A549 (cell line): ENCODE measurements at regions not wholly inside any gene's neighbourhood (a gene's known extent, or its start where the extent isn't known, plus 50 kb on each side); places are given as distances from the start of the nearest gene placed in this dataset.
A peak's percentile ranks its signal among the peaks of the same experiment; 100 is the strongest.

Experiments used
- ATAC-seq, 2 experiments: fragments of 200-7000 bp in 1 of 2; fragments of >200 bp in 1 of 2; cut with Nextera tagmentation in 1 of 2; cut with Tn5 transposase in 1 of 2; 3 replicates each; pipeline versions ENCODE4 v1.8.0 to v1.9.1; 2018 to 2020; ENCODE audit warnings: mild to moderate bottlenecking in 1 of 2, moderate library complexity in 1 of 2
- CTCF ChIA-PET: fragments of 300-600 bp; sonication (Branson Sonifier 250); formaldehyde crosslinking; extraction: SDS; loops from one replicate; lab custom pipeline; 2021; ENCODE audit warnings: antibody characterized with exemption, inconsistent platforms; lab: Yijun Ruan, JAX
- POLR2A ChIA-PET: fragments of 350-600 bp; formaldehyde crosslinking; extraction: SDS; loops from one replicate; lab custom pipeline; 2021; ENCODE audit warnings: antibody characterized with exemption, inconsistent platforms; lab: Yijun Ruan, JAX
- DNase-seq, 2 experiments: peaks; one replicate each; pipeline versions ENCODE4 v3.0.0 to v3.0.0-alpha.2; 2011 to 2016; ENCODE audit warnings: low read depth in 1 of 2, low spot score in 1 of 2
- FAIRE-seq: peaks from 2 replicates; lab custom pipeline; 2011; peaks lifted over from hg19 to GRCh38; lab: Jason Lieb, UNC
- H3K27ac ChIP-seq, 2 experiments: fragments of >200 bp; sonication (Bioruptor Twin); formaldehyde crosslinking; 3 replicates each; pipeline ENCODE4 v1.5.1; 2016 to 2017
- H3K4me1 ChIP-seq: fragments of >200 bp; sonication (Bioruptor Twin); formaldehyde crosslinking; 3 replicates; pipeline ENCODE4 v1.6.1; 2016
- H3K4me2 ChIP-seq: fragments of >200 bp; sonication (Bioruptor Twin); formaldehyde crosslinking; 3 replicates; pipeline ENCODE4 v1.6.1; 2016
- H3K4me3 ChIP-seq: fragments of >200 bp; sonication (Bioruptor Twin); formaldehyde crosslinking; 3 replicates; pipeline ENCODE4 v1.5.1; 2016
- H3K9me3 ChIP-seq: fragments of >200 bp; sonication (Bioruptor Twin); formaldehyde crosslinking; 3 replicates; pipeline ENCODE4 v1.6.1; 2016
- CBX2 ChIP-seq: fragments of 200-600 bp; sonication (generic); IDR thresholded peaks from 2 replicates; pipeline ENCODE4 v1.6.1; 2016; ENCODE audit warnings: low read depth, mild to moderate bottlenecking, borderline replicate concordance
- E2F6 ChIP-seq: IDR thresholded peaks from 2 replicates; pipeline ENCODE4 v1.6.1; 2012; ENCODE audit warnings: low read depth, borderline replicate concordance
- ELK1 ChIP-seq: fragments of 150-350 bp; IDR thresholded peaks from 2 replicates; pipeline ENCODE4 v1.6.1; 2014; ENCODE audit warnings: low read depth, mild to moderate bottlenecking, low read length
- FOSB ChIP-seq: fragments of 250-450 bp; sonication (Bioruptor Pico); IDR thresholded peaks from 2 replicates; pipeline ENCODE4 v1.5.0; 2020; ENCODE audit warnings: mild to moderate bottlenecking, moderate library complexity
- GATA3 ChIP-seq: IDR thresholded peaks from 2 replicates; pipeline ENCODE4 v1.6.1; 2012; ENCODE audit warnings: borderline replicate concordance
- HEYL ChIP-seq: fragments of 250-450 bp; sonication (Bioruptor Pico); IDR thresholded peaks from 2 replicates; pipeline ENCODE4 v1.8.0; 2021; ENCODE audit warnings: mild to moderate bottlenecking, moderate library complexity
- HOXA7 ChIP-seq: fragments of 250-450 bp; sonication (Bioruptor Pico); IDR thresholded peaks from 2 replicates; pipeline ENCODE4 v1.5.0; 2020; ENCODE audit warnings: mild to moderate bottlenecking, moderate library complexity
- KDM5A ChIP-seq: fragments of 200-600 bp; sonication (generic); IDR thresholded peaks from 2 replicates; pipeline ENCODE4 v1.6.1; 2016; ENCODE audit warnings: antibody characterized with exemption, mild to moderate bottlenecking
- MAX ChIP-seq: IDR thresholded peaks from 2 replicates; pipeline ENCODE4 v1.6.1; 2012
- MAZ ChIP-seq: fragments of 150-350 bp; IDR thresholded peaks from 2 replicates; pipeline ENCODE4 v1.6.1; 2014; ENCODE audit warnings: antibody characterized with exemption, low read depth, low read length, borderline replicate concordance
- NPAS2 ChIP-seq: fragments of 250-450 bp; sonication (Bioruptor Pico); IDR thresholded peaks from 2 replicates; pipeline ENCODE4 v1.8.0; 2022; ENCODE audit warnings: mild to moderate bottlenecking, moderate library complexity, borderline replicate concordance
- PBX3 ChIP-seq: IDR thresholded peaks from 2 replicates; pipeline ENCODE4 v1.6.1; 2012
- POLR2A ChIP-seq: IDR thresholded peaks from 2 replicates; pipeline ENCODE4 v1.6.1; 2012; ENCODE audit warnings: mild to moderate bottlenecking, low read length
- POLR2AphosphoS2 ChIP-seq: conservative IDR thresholded peaks from 2 replicates; pipeline ENCODE4 v1.6.1; 2012; ENCODE audit warnings: low read length, improper control_type of control experiment, inconsistent platforms
- RAD21 ChIP-seq, 2 experiments: fragments of >200 bp in 1 of 2; sonication (Bioruptor Twin) in 1 of 2; formaldehyde crosslinking in 1 of 2; IDR thresholded peaks in 1 of 2; conservative IDR thresholded peaks in 1 of 2; 2 replicates in 1 of 2; 3 replicates in 1 of 2; pipeline ENCODE4 v1.6.1; 2012 to 2018; ENCODE audit warnings: inconsistent platforms in 1 of 2
- RARB ChIP-seq: fragments of 250-450 bp; sonication (Bioruptor Pico); IDR thresholded peaks from 2 replicates; pipeline ENCODE4 v1.8.0; 2021; ENCODE audit warnings: mild to moderate bottlenecking, moderate library complexity
- RCOR1 ChIP-seq: fragments of 150-350 bp; IDR thresholded peaks from 2 replicates; pipeline ENCODE4 v1.6.1; 2014; ENCODE audit warnings: antibody characterized with exemption, low read length, low read depth
- REST ChIP-seq: fragments of 200-600 bp; sonication (generic); IDR thresholded peaks from 2 replicates; pipeline ENCODE4 v1.6.1; 2016; ENCODE audit warnings: antibody characterized with exemption, mild to moderate bottlenecking, moderate library complexity
- SMC3 ChIP-seq: fragments of >200 bp; sonication (Bioruptor Twin); formaldehyde crosslinking; IDR thresholded peaks from 3 replicates; pipeline ENCODE4 v1.6.1; 2018; ENCODE audit warnings: inconsistent platforms
- TFCP2L1 ChIP-seq: fragments of 250-450 bp; sonication (Bioruptor Pico); IDR thresholded peaks from 2 replicates; pipeline ENCODE4 v1.5.0; 2021; ENCODE audit warnings: mild to moderate bottlenecking
- ZC3H11A ChIP-seq: fragments of 450-650 bp; IDR thresholded peaks from 2 replicates; pipeline ENCODE4 v1.6.1; 2014; ENCODE audit warnings: antibody characterized with exemption, mild to moderate bottlenecking
- ZNF302 ChIP-seq: fragments of 250-450 bp; sonication (Bioruptor Pico); IDR thresholded peaks from 2 replicates; pipeline ENCODE4 v1.9.0; 2021; ENCODE audit warnings: inconsistent platforms, mild to moderate bottlenecking, moderate library complexity
- ZSCAN20 ChIP-seq: fragments of 250-450 bp; sonication (Bioruptor Pico); IDR thresholded peaks from 2 replicates; pipeline ENCODE4 v1.8.0; 2022; ENCODE audit warnings: mild to moderate bottlenecking, moderate library complexity
- WGBS: methylation state at CpG from one replicate; pipeline ENCODE4 v1.1.6; 2017; ENCODE audit errors: missing lambda C conversion rate; 5-methylcytosine and 5-hydroxymethylcytosine counted together

GRCh38 chr10:85265121-85265520, 936.7 kb downstream of the CCSER2 start:
- DNase-seq = no peak
- TF ChIP-seq KDM5A (no peak), GATA3 (no peak), ELK1 (no peak), RARB (CRISPR knock-in tag) (no peak), POLR2AphosphoS2 (no peak), HEYL (CRISPR knock-in tag) (no peak)
- no peak for FAIRE-seq
- ChIA-PET CTCF (no interaction called here), POLR2A (no interaction called here)
- Histone ChIP-seq H3K4me1 (no peaks in the 10 kb centered on the region), H3K9me3 (no peaks in the 10 kb centered on the region), H3K27ac (no peak overlapping the region), H3K4me3 (no peak overlapping the region), H3K4me2 (no peak overlapping the region)
- ATAC-seq = no peak

- ChIA-PET POLR2A (no interaction called here), CTCF (interaction anchor here (0.6 kb wide), 1 partner anchor 32 kb away, joined by 3 read pairs; no protein-coding TSS in a partner anchor)
- no peak overlapping the region for H3K4me2 ChIP-seq
- H3K27ac ChIP-seq = no peak overlapping the region
- H3K9me3 ChIP-seq = no peaks in the 10 kb centered on the region
- H3K4me3 ChIP-seq = no peak overlapping the region
- H3K4me1 ChIP-seq = no peaks in the 10 kb centered on the region
- no peak for FAIRE-seq
- DNase-seq = no peak
- no peak for TF ChIP-seq ZNF302 (CRISPR knock-in tag)
- TF ChIP-seq MAZ = no peak
- no peak for ATAC-seq
- 8% methylated on average over 1 of the region's 1 CpG for WGBS
These were observed 938.4 kb downstream of the CCSER2 start for GRCh38 chr10:85266808-85267207.

- TF ChIP-seq TFCP2L1 = no peak
- TF ChIP-seq MAX = no peak
- no peak for TF ChIP-seq ZSCAN20 (CRISPR knock-in tag)
- TF ChIP-seq PBX3 = no peak
- TF ChIP-seq POLR2A = no peak
- no peak for TF ChIP-seq NPAS2
- no peak for TF ChIP-seq HOXA7 (CRISPR knock-in tag)
- no peak for TF ChIP-seq RAD21 (conservative IDR thresholded peaks at IDR 0.05 in 1 of 2, IDR thresholded peaks at IDR 0.05 in 1 of 2)
- TF ChIP-seq FOSB (CRISPR knock-in tag) = no peak
- TF ChIP-seq E2F6 = no peak
- no peak for TF ChIP-seq REST
- no peak for TF ChIP-seq ZC3H11A
- no peak for TF ChIP-seq RCOR1
- no peak for TF ChIP-seq SMC3
- TF ChIP-seq CBX2 = no peak
- ChIA-PET POLR2A (no interaction called here), CTCF (no interaction called here)
- peak in 1 of 2 experiments; percentile 15 for DNase-seq
- no peak for FAIRE-seq
- peak overlapping the region; percentile 39 for H3K4me2 ChIP-seq
- ATAC-seq = peak in 1 of 2 experiments; percentile 50; a peak in 3 of 6 replicates
- H3K4me3 ChIP-seq = no peak overlapping the region
- H3K27ac ChIP-seq = no peak overlapping the region
- no peaks in the 10 kb centered on the region for H3K9me3 ChIP-seq
- no peaks in the 10 kb centered on the region for H3K4me1 ChIP-seq
- WGBS = 0% methylated on average over 3 of the region's 4 CpGs
These were observed 951.6 kb downstream of the CCSER2 start for GRCh38 chr10:85280014-85280413.
